ENCODE measurements at regions not wholly inside any gene's neighbourhood (a gene's known extent, or its start where the extent isn't known, plus 50 kb on each side); places are given as distances from the start of the nearest gene placed in this dataset.
"Not testable (repeated sequence)": the region's sequence is repeated elsewhere in the genome, so short reads cannot be mapped to it uniquely, and the experiment has no call there.

DNA sequence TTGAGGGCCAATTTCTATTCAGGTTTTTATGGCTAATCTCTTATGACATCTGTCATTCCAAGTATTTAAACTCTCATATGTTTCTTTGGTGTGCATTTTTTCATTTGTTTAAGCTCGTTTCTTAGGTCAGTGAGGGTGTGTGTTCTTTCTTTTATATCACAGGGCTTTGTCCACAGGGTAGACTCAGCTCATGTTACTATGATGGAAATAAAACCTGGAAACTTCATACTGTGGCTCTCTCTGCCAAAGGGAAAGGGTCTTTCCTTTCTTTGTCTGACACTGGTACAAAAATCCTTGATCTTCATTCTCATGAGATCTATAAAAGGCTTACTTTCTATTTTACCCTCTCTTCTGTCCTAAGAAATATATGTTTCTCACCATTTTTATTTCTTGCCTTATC, 129.6 kb upstream of the SP8 start:
- no peaks in the 10 kb centered on the region for H3K27me3 ChIP-seq
- H3K9me3 ChIP-seq = no peaks in the 10 kb centered on the region
- H3K4me1 ChIP-seq = no peaks in the 10 kb centered on the region
- TF ChIP-seq POLR2AphosphoS5 (IDR thresholded peaks at IDR 0.05; ENCODE audit: insufficient read depth in 1 of 2, low read depth in 1 of 2) (no peak), POLR2A (IDR thresholded peaks at IDR 0.05) (no peak)
- H3K4me3 ChIP-seq = no peak overlapping the region
- intact Hi-C loops (cut with DNase I) = no loop called here
- no peak for DNase-seq (ENCODE audit: extremely low spot score in 2 of 2)
- H3K27ac ChIP-seq = no peak overlapping the region
- no peaks in the 10 kb centered on the region for H3K36me3 ChIP-seq

DNA sequence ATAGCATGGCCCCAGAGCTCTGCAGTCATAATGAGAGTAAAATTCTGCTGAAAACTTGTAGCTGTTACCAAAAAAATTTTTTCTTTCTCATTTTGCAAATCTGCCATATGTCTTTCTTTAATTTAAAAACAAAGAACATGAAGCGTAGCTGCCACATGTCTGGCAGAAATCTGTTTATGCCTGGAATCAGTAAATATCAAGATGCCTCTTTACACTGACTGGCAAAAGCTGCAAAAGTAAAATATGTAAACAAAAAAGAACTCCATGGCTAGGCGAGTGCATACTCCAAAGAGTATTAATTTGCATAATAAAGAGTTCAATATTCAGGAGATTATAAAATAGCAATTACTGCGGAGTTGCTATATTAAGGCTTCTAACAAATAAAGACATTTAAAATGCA, 130.9 kb upstream of the SP8 start:
- no peaks in the 10 kb centered on the region for H3K9me3 ChIP-seq
- no peaks in the 10 kb centered on the region for H3K4me1 ChIP-seq
- intact Hi-C loops (cut with DNase I) = no loop called here
- no peaks in the 10 kb centered on the region for H3K27me3 ChIP-seq
- H3K36me3 ChIP-seq = no peaks in the 10 kb centered on the region
- no peak overlapping the region for H3K4me3 ChIP-seq
- no peak for DNase-seq (ENCODE audit: extremely low spot score in 2 of 2)
- H3K27ac ChIP-seq = no peak overlapping the region
- no peak for TF ChIP-seq POLR2A (IDR thresholded peaks at IDR 0.05)
- no peak for TF ChIP-seq POLR2AphosphoS5 (IDR thresholded peaks at IDR 0.05; ENCODE audit: insufficient read depth in 1 of 2, low read depth in 1 of 2)
- TF ChIP-seq, protein P1, sequence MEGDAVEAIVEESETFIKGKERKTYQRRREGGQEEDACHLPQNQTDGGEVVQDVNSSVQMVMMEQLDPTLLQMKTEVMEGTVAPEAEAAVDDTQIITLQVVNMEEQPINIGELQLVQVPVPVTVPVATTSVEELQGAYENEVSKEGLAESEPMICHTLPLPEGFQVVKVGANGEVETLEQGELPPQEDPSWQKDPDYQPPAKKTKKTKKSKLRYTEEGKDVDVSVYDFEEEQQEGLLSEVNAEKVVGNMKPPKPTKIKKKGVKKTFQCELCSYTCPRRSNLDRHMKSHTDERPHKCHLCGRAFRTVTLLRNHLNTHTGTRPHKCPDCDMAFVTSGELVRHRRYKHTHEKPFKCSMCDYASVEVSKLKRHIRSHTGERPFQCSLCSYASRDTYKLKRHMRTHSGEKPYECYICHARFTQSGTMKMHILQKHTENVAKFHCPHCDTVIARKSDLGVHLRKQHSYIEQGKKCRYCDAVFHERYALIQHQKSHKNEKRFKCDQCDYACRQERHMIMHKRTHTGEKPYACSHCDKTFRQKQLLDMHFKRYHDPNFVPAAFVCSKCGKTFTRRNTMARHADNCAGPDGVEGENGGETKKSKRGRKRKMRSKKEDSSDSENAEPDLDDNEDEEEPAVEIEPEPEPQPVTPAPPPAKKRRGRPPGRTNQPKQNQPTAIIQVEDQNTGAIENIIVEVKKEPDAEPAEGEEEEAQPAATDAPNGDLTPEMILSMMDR (IDR thresholded peaks at IDR 0.05) = no peak

DNA sequence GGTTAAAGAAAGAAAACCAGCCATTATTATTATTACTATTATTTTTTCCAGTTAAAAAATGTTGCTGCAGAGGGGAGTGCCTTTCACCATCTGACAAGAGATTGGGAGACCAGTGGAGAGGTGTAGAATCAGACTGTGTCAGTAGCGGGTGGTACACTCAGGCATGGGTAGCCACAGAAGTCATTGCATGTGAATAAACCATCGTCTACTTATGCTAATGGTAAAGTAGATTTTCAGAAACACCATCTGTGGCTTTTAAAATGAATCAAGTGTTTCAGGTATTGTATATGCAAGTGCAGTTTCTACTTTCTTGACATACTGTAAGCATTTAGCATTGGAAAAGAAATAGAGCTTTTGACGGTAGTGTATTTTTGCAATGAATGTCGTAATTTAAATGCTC, 131.5 kb upstream of the SP8 start:
- H3K27me3 ChIP-seq = no peaks in the 10 kb centered on the region
- H3K4me1 ChIP-seq = no peaks in the 10 kb centered on the region
- no peak overlapping the region for H3K27ac ChIP-seq
- intact Hi-C loops (cut with DNase I) = no loop called here
- DNase-seq (ENCODE audit: extremely low spot score in 2 of 2) = no peak
- H3K36me3 ChIP-seq = no peaks in the 10 kb centered on the region
- H3K4me3 ChIP-seq = no peak overlapping the region
- TF ChIP-seq POLR2AphosphoS5 (IDR thresholded peaks at IDR 0.05; ENCODE audit: insufficient read depth in 1 of 2, low read depth in 1 of 2) = no peak
- TF ChIP-seq, protein P1 (IDR thresholded peaks at IDR 0.05) = no peak
- TF ChIP-seq POLR2A (IDR thresholded peaks at IDR 0.05) = no peak
- no peaks in the 10 kb centered on the region for H3K9me3 ChIP-seq

DNA sequence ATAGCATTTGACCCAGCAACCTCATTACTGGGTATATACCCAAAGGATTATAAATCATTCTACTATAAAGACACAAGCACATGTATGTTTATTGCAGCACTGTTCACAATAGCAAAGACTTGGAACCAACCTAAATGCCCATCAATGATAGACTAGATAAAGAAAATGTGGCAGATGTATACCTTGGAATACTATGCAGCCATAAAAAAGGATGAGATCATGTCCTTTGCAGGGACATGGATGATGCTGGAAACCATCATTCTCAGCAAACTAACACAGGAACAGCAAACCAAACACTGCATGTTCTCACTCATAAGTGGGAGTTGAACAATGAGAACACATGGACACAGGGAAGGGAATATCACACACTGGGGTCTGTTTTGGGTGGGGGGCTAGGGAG, 140.5 kb upstream of the SP8 start:
- H3K4me1 ChIP-seq; H3K27ac ChIP-seq; DNase-seq (ENCODE audit: extremely low spot score in 2 of 2); H3K4me3 ChIP-seq; H3K36me3 ChIP-seq; H3K27me3 ChIP-seq; intact Hi-C loops (cut with DNase I); H3K9me3 ChIP-seq: not testable (repeated sequence)

DNA sequence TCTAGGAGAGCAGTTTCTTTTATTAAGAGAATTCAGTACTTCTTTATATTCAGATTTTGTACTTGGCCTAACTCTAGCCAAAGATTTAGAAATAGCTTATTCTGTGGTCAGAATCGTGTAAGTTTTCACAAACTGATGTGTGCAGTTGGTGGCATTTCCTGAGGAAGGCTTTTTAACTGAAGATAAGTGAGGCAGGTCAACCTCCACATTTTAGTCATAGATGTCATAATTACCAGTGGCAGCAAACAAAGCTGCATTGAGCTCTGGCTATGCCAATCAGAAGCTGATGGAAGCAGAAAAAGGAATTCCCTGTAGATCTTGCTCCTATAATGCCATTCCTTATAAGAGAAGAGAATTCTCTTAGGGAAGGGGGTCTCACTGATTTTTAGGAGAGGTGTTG, 141.3 kb upstream of the SP8 start:
- H3K27ac ChIP-seq = no peak overlapping the region
- H3K4me3 ChIP-seq = no peak overlapping the region
- H3K4me1 ChIP-seq = no peaks in the 10 kb centered on the region
- no peaks in the 10 kb centered on the region for H3K36me3 ChIP-seq
- DNase-seq (ENCODE audit: extremely low spot score in 2 of 2) = no peak
- H3K27me3 ChIP-seq = no peaks in the 10 kb centered on the region
- intact Hi-C loops (cut with DNase I) = no loop called here
- H3K9me3 ChIP-seq = no peaks in the 10 kb centered on the region
- TF ChIP-seq POLR2A (IDR thresholded peaks at IDR 0.05) (no peak), POLR2AphosphoS5 (IDR thresholded peaks at IDR 0.05; ENCODE audit: insufficient read depth in 1 of 2, low read depth in 1 of 2) (no peak)
- TF ChIP-seq, protein P1 (IDR thresholded peaks at IDR 0.05) = no peak

DNA sequence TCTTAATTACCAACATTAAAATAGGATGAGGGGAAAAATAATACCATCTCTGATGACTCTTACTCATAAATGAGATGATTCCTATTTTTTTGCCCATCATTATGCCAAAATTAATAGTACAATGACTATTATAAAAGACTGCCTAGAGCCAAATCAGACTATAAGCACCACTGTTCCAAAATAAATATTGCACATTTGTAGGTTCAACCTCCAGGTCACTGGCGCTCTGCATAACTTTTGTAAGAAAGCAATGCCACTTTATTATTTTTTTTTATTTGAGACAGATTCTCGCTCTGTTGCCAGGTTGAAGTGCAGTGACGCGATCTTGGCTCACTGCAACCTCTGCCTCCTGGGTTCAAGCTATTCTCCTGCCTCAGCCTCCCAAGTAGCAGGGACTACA, 142.5 kb upstream of the SP8 start:
- intact Hi-C loops (cut with DNase I) = no loop called here
- Histone ChIP-seq H3K36me3 (no peaks in the 10 kb centered on the region), H3K4me1 (no peaks in the 10 kb centered on the region), H3K27me3 (no peaks in the 10 kb centered on the region), H3K27ac (no peak overlapping the region), H3K9me3 (no peaks in the 10 kb centered on the region), H3K4me3 (no peak overlapping the region)
- no peak for DNase-seq (ENCODE audit: extremely low spot score in 2 of 2)
- TF ChIP-seq POLR2AphosphoS5 (IDR thresholded peaks at IDR 0.05; ENCODE audit: insufficient read depth in 1 of 2, low read depth in 1 of 2) = no peak
- no peak for TF ChIP-seq POLR2A (IDR thresholded peaks at IDR 0.05)
- TF ChIP-seq, protein P1 (IDR thresholded peaks at IDR 0.05) = no peak
